Middle frontal gyrus (tissue), 1 donor: ENCODE measurements at regions not wholly inside any gene's neighbourhood (a gene's known extent, or its start where the extent isn't known, plus 50 kb on each side); places are given as distances from the start of the nearest gene placed in this dataset.
"Not testable (repeated sequence)": the region's sequence is repeated elsewhere in the genome, so short reads cannot be mapped to it uniquely, and the experiment has no call there.

Experiments
- DNase-seq: peaks from one replicate; pipeline ENCODE4 v3.0.0-alpha.2; 2015; ENCODE audit warnings: low spot score; ENCODE audit errors: extremely low spot score

- DNase-seq: not testable (repeated sequence)
These were observed 155.2 kb upstream of the TPTE start for GRCh38 chr21:10366210-10366609.

GRCh38 chr21:10367586-10367985, 153.8 kb upstream of the TPTE start:
- DNase-seq: not testable (repeated sequence)

- DNase-seq: not testable (repeated sequence)
These were observed 153.0 kb upstream of the TPTE start for GRCh38 chr21:10368323-10368798.

GRCh38 chr21:10369289-10369688, 152.1 kb upstream of the TPTE start:
- not testable (repeated sequence) for DNase-seq

GRCh38 chr21:10377758-10378157, 143.6 kb upstream of the TPTE start:
- DNase-seq: not testable (repeated sequence)

GRCh38 chr21:10379816-10380215, 141.6 kb upstream of the TPTE start:
- not testable (repeated sequence) for DNase-seq

GRCh38 chr21:10381687-10382060, 139.7 kb upstream of the TPTE start:
- not testable (repeated sequence) for DNase-seq

- DNase-seq: not testable (repeated sequence)
These were observed 139.2 kb upstream of the TPTE start for GRCh38 chr21:10382135-10382534.

GRCh38 chr21:10382580-10382979, 138.8 kb upstream of the TPTE start:
- not testable (repeated sequence) for DNase-seq

- not testable (repeated sequence) for DNase-seq
These were observed 137.8 kb upstream of the TPTE start for GRCh38 chr21:10383571-10383970.

- not testable (repeated sequence) for DNase-seq
These were observed 137.0 kb upstream of the TPTE start for GRCh38 chr21:10384304-10384861.

GRCh38 chr21:10385202-10385601, 136.2 kb upstream of the TPTE start:
- DNase-seq: not testable (repeated sequence)

GRCh38 chr21:10385898-10386527, 135.4 kb upstream of the TPTE start:
- not testable (repeated sequence) for DNase-seq

- DNase-seq: not testable (repeated sequence)
These were observed 133.5 kb upstream of the TPTE start for GRCh38 chr21:10387692-10388450.

- DNase-seq: not testable (repeated sequence)
These were observed 132.8 kb upstream of the TPTE start for GRCh38 chr21:10388625-10389024.

GRCh38 chr21:10392301-10392700, 129.1 kb upstream of the TPTE start:
- not testable (repeated sequence) for DNase-seq

GRCh38 chr21:10395963-10396362, 125.4 kb upstream of the TPTE start:
- not testable (repeated sequence) for DNase-seq

- DNase-seq: not testable (repeated sequence)
These were observed 123.9 kb upstream of the TPTE start for GRCh38 chr21:10397495-10397915.

- not testable (repeated sequence) for DNase-seq
These were observed 122.5 kb upstream of the TPTE start for GRCh38 chr21:10398692-10399489.

GRCh38 chr21:10400622-10401361, 120.6 kb upstream of the TPTE start:
- DNase-seq: not testable (repeated sequence)

GRCh38 chr21:10402461-10402860, 118.9 kb upstream of the TPTE start:
- DNase-seq: not testable (repeated sequence)
